HepG2 (cell line): ENCODE measurements at regions not wholly inside any gene's neighbourhood (a gene's known extent, or its start where the extent isn't known, plus 50 kb on each side); places are given as distances from the start of the nearest gene placed in this dataset.
A peak's percentile ranks its signal among the peaks of the same experiment; 100 is the strongest.

ENCODE experiments used
- ATAC-seq: fragments of 200-7000 bp; cut with Tn5 transposase; 3 replicates; pipeline ENCODE4 v1.9.1; 2020; ENCODE audit warnings: mild to moderate bottlenecking, moderate library complexity
- BruUV-seq: library from RNA; stranded (reverse); fragments of 400-500 nt; replicated peaks from 2 replicates; lab custom pipeline; 2021; lab: Mats Ljungman, UMichigan
- CTCF ChIA-PET: fragments of 300-600 bp; formaldehyde crosslinking; extraction: SDS; loops from one replicate; lab custom pipeline; 2021; ENCODE audit warnings: low total read pairs, inconsistent platforms, low intra/inter-chr PET ratio; lab: Yijun Ruan, JAX
- POLR2A ChIA-PET: fragments of 350-600 bp; sonication (Branson Sonifier 250); formaldehyde crosslinking; loops from one replicate; lab custom pipeline; 2020; ENCODE audit warnings: antibody characterized with exemption, inconsistent platforms; lab: Yijun Ruan, JAX
- DNase-seq: peaks from one replicate; pipeline ENCODE4 v3.0.0-alpha.2; 2015; ENCODE audit warnings: low spot score
- FAIRE-seq: peaks from 3 replicates; lab custom pipeline; 2011; peaks lifted over from hg19 to GRCh38; lab: Jason Lieb, UNC
- H2AFZ ChIP-seq: one replicate; pipeline ENCODE4 v1.6.1; 2011; ENCODE audit warnings: low read length, inconsistent platforms
- H3K27ac ChIP-seq: fragments of 300-600 bp; 3 replicates; pipeline ENCODE4 v1.8.0; 2011; ENCODE audit warnings: mixed run types, mild to moderate bottlenecking, mixed read lengths, low read length, inconsistent platforms; ENCODE audit not compliant: insufficient read depth; ENCODE audit errors: extremely low read length
- H3K27me3 ChIP-seq, 2 experiments: fragments of 200-600 bp in 1 of 2; 2 replicates in 1 of 2; 3 replicates in 1 of 2; pipeline versions ENCODE4 v1.6.0 to v1.8.0; 2011; ENCODE audit warnings: low read length in 2 of 2, mild to moderate bottlenecking in 2 of 2, moderate library complexity in 2 of 2, inconsistent platforms in 1 of 2; ENCODE audit not compliant: insufficient read depth in 2 of 2, control insufficient read depth in 1 of 2
- H3K36me3 ChIP-seq, 2 experiments: fragments of 200-600 bp in 1 of 2; replicated peaks in 1 of 2; 2 replicates in 1 of 2; 3 replicates in 1 of 2; pipeline versions ENCODE4 v1.5.1 to v1.8.0; 2011; ENCODE audit warnings: low read length in 2 of 2, inconsistent platforms in 1 of 2; ENCODE audit not compliant: insufficient read depth in 2 of 2, control insufficient read depth in 1 of 2
- H3K4me1 ChIP-seq: 2 replicates; pipeline ENCODE4 v1.5.1; 2012; ENCODE audit warnings: low read length, inconsistent platforms; ENCODE audit not compliant: insufficient read depth
- H3K4me2 ChIP-seq: 2 replicates; pipeline ENCODE4 v1.6.0; 2011; ENCODE audit warnings: low read depth, low read length, inconsistent platforms
- H3K4me3 ChIP-seq, 3 experiments: fragments of 200-600 bp in 1 of 3; sonication (generic), shearing (Covaris generic) in 1 of 3; replicated peaks in 1 of 3; 2 replicates each; pipeline ENCODE4 v1.5.1; 2011 to 2016; ENCODE audit warnings: low read length in 3 of 3, inconsistent platforms in 2 of 3, low read depth in 2 of 3, mild to moderate bottlenecking in 2 of 3, control low read depth in 1 of 3, mixed read lengths in 1 of 3; ENCODE audit not compliant: insufficient read depth in 1 of 3
- H3K79me2 ChIP-seq: one replicate; pipeline ENCODE4 v1.6.1; 2011; ENCODE audit warnings: low read length, inconsistent platforms; ENCODE audit not compliant: insufficient read depth
- H3K9ac ChIP-seq: 2 replicates; pipeline ENCODE4 v1.6.0; 2011; ENCODE audit warnings: mild to moderate bottlenecking, low read depth, low read length, inconsistent platforms; ENCODE audit not compliant: insufficient read depth
- H3K9me3 ChIP-seq: 2 replicates; pipeline ENCODE4 v1.5.1; 2012; ENCODE audit warnings: mild to moderate bottlenecking, low read length
- H4K20me1 ChIP-seq: 2 replicates; pipeline ENCODE4 v1.6.0; 2011; ENCODE audit warnings: inconsistent platforms, mild to moderate bottlenecking, low read length, moderate library complexity; ENCODE audit not compliant: insufficient read depth
- ARID2 ChIP-seq: sonication (generic); formaldehyde crosslinking; IDR thresholded peaks from 2 replicates; pipeline ENCODE4 v1.8.1; 2022; ENCODE audit warnings: mild to moderate bottlenecking, missing genetic modification reagents, borderline replicate concordance
- ARNT2 ChIP-seq: sonication (generic); formaldehyde crosslinking; IDR thresholded peaks from 2 replicates; pipeline ENCODE4 v1.8.0; 2022; ENCODE audit warnings: mild to moderate bottlenecking, low read depth, missing genetic modification reagents, moderate library complexity
- CENPBD1 ChIP-seq: sonication (generic); formaldehyde crosslinking; IDR thresholded peaks from 2 replicates; pipeline ENCODE4 v1.8.0; 2022; ENCODE audit warnings: missing genetic modification reagents, low read depth, mild to moderate bottlenecking, borderline replicate concordance
- CENPT ChIP-seq: sonication (generic); formaldehyde crosslinking; IDR thresholded peaks from 2 replicates; pipeline ENCODE4 v1.8.0; 2022; ENCODE audit warnings: low read depth, mild to moderate bottlenecking, moderate library complexity, missing genetic modification reagents
- FOXA3 ChIP-seq: IDR thresholded peaks from 2 replicates; pipeline ENCODE4 v1.6.1; 2016; ENCODE audit warnings: missing genetic modification reagents, missing compliant biosample characterization
- GATAD2A ChIP-seq: IDR thresholded peaks from 2 replicates; pipeline ENCODE4 v1.6.1; 2016
- NCOA5 ChIP-seq: sonication (generic); formaldehyde crosslinking; IDR thresholded peaks from 2 replicates; pipeline ENCODE4 v1.4.0; 2020; ENCODE audit warnings: missing genetic modification reagents
- PATZ1 ChIP-seq: sonication (generic); formaldehyde crosslinking; IDR thresholded peaks from 2 replicates; pipeline ENCODE4 v1.4.0; 2020; ENCODE audit warnings: missing genetic modification reagents
- PCBP1 ChIP-seq: fragments of 200-400 bp; formaldehyde crosslinking; IDR thresholded peaks from 2 replicates; pipeline ENCODE4 v1.6.1; 2017; ENCODE audit warnings: mild to moderate bottlenecking, low read depth, low read length, borderline replicate concordance
- RARG ChIP-seq: sonication (generic); formaldehyde crosslinking; IDR thresholded peaks from 2 replicates; pipeline ENCODE4 v1.4.0; 2020; ENCODE audit warnings: low read depth, mild to moderate bottlenecking, missing genetic modification reagents
- SRF ChIP-seq: IDR thresholded peaks from 2 replicates; pipeline ENCODE4 v1.6.1; 2011; ENCODE audit warnings: mild to moderate bottlenecking, low read depth, low read length, moderate library complexity
- TCF12 ChIP-seq, 2 experiments: fragments of 450-650 bp in 1 of 2; sonication (generic) in 1 of 2; formaldehyde crosslinking in 1 of 2; IDR thresholded peaks; 2 replicates each; pipeline versions ENCODE4 v1.6.1 to v1.8.0; 2017 to 2022; ENCODE audit warnings: antibody characterized with exemption in 1 of 2, mild to moderate bottlenecking in 1 of 2, missing genetic modification reagents in 1 of 2, moderate library complexity in 1 of 2
- ZNF234 ChIP-seq: sonication (generic); formaldehyde crosslinking; conservative IDR thresholded peaks from 2 replicates; pipeline ENCODE4 v1.5.1; 2020; ENCODE audit warnings: mild to moderate bottlenecking, missing genetic modification reagents
- ZNF329 ChIP-seq: sonication (generic); formaldehyde crosslinking; IDR thresholded peaks from 2 replicates; pipeline ENCODE4 v1.9.0; 2021; ENCODE audit warnings: low read depth, mild to moderate bottlenecking, missing genetic modification reagents
- ZNF337 ChIP-seq: sonication (generic); formaldehyde crosslinking; IDR thresholded peaks from 2 replicates; pipeline ENCODE4 v1.5.1; 2020; ENCODE audit warnings: missing genetic modification reagents, low read depth, mild to moderate bottlenecking, borderline replicate concordance
- ZNF563 ChIP-seq: sonication (generic); formaldehyde crosslinking; IDR thresholded peaks from 2 replicates; pipeline ENCODE4 v1.8.0; 2022; ENCODE audit warnings: mild to moderate bottlenecking, moderate library complexity, missing genetic modification reagents
- ZNF691 ChIP-seq: sonication (generic); formaldehyde crosslinking; IDR thresholded peaks from 2 replicates; pipeline ENCODE4 v1.4.0; 2020; ENCODE audit warnings: missing genetic modification reagents, low read depth, mild to moderate bottlenecking, borderline replicate concordance
- ZSCAN22 ChIP-seq: sonication (generic); formaldehyde crosslinking; IDR thresholded peaks from 2 replicates; pipeline ENCODE4 v1.4.0; 2020; ENCODE audit warnings: mild to moderate bottlenecking, missing genetic modification reagents
- WGBS: methylation state at CpG from one replicate; pipeline ENCODE4 v1.1.6; 2017; ENCODE audit warnings: low lambda C conversion rate; 5-methylcytosine and 5-hydroxymethylcytosine counted together
- in situ Hi-C: cut with HindIII; loops from 2 replicates; pipeline ENCODE4 v1.10.0; 2017; ENCODE audit warnings: low pct_unique_long_range_greater_than_20kb; ENCODE audit not compliant: extremely low pct_ligation_motif_present
- intact Hi-C: fragments of 100-400 bp; cut with micrococcal nuclease; formaldehyde crosslinking; loops from one replicate; pipeline ENCODE4 v1.10.0; 2022; ENCODE audit not compliant: unreplicated experiment

GRCh38 chr3:20604659-20605058 lies 418.7 kb upstream of the SGO1 start:
- Histone ChIP-seq H3K36me3 (no peaks in the 10 kb centered on the region), H3K9ac (no peak overlapping the region), H3K27me3 (no peaks in the 10 kb centered on the region), H3K27ac (no peak overlapping the region), H3K4me1 (no peaks in the 10 kb centered on the region), H3K9me3 (peaks cover 94% of the 10 kb centered on the region), H3K4me3 (no peak overlapping the region), H4K20me1 (no peaks in the 10 kb centered on the region), H3K79me2 (no peaks in the 10 kb centered on the region)
- intact Hi-C loops: no loop called here
- no peak for DNase-seq
- no TSS peak for BruUV-seq
- no peak for FAIRE-seq
- in situ Hi-C loops: no loop called here
- ATAC-seq: no peak
- no peak for TF ChIP-seq ZNF234 (CRISPR knock-in tag)
- TF ChIP-seq PCBP1: no peak
- TF ChIP-seq ARID2 (CRISPR knock-in tag): no peak
- no peak for TF ChIP-seq ZNF563 (CRISPR knock-in tag)
- no peak for TF ChIP-seq ZNF337 (CRISPR knock-in tag)
- no peak for TF ChIP-seq NCOA5 (CRISPR knock-in tag)
- no peak for TF ChIP-seq CENPT (CRISPR knock-in tag)
- TF ChIP-seq ZNF329 (CRISPR knock-in tag): no peak
- no peak for TF ChIP-seq ARNT2 (CRISPR knock-in tag)
- no peak for TF ChIP-seq TCF12 (IDR thresholded peaks at IDR 0.05)
- TF ChIP-seq TCF12 (CRISPR knock-in tag; IDR thresholded peaks at IDR 0.05): no peak
- TF ChIP-seq, all 625 proteins: peak for 0
- CTCF ChIA-PET: no interaction called here
- Histone ChIP-seq H2AFZ (no peak overlapping the region), H3K4me2 (no peak overlapping the region)
- POLR2A ChIA-PET: no interaction called here

- Histone ChIP-seq H3K9ac (no peak overlapping the region), H3K4me2 (peak overlapping the region; percentile 21; the same call in 1 of the 2 replicates), H4K20me1 (no peaks in the 10 kb centered on the region), H3K36me3 (no peaks in the 10 kb centered on the region), H3K27ac (no peak overlapping the region), H3K79me2 (no peaks in the 10 kb centered on the region), H2AFZ (no peak overlapping the region), H3K4me3 (no peak overlapping the region), H3K27me3 (no peaks in the 10 kb centered on the region), H3K9me3 (peaks cover 39% of the 10 kb centered on the region), H3K4me1 (peaks cover 20% of the 10 kb centered on the region)
- 17% methylated on average over 4 of the region's 5 CpGs for WGBS
- CTCF ChIA-PET: no interaction called here
- intact Hi-C loops: no loop called here
- in situ Hi-C loops: no loop called here
- FAIRE-seq (no peak), DNase-seq (peak; percentile 47), ATAC-seq (peak; percentile 50)
- POLR2A ChIA-PET: no interaction called here
- no TSS peak for BruUV-seq
- no peak for TF ChIP-seq SRF
- no peak for TF ChIP-seq ZSCAN22
- TF ChIP-seq ZNF691: no peak
- TF ChIP-seq RARG (CRISPR knock-in tag): no peak
- no peak for TF ChIP-seq GATAD2A (CRISPR knock-in tag)
- no peak for TF ChIP-seq CENPBD1 (CRISPR knock-in tag)
- peak; percentile 24; the same call in 1 of the 2 replicates for TF ChIP-seq FOXA3 (CRISPR knock-in tag)
- TF ChIP-seq PATZ1 (CRISPR knock-in tag): peak; percentile 55; the same call in 1 of the 2 replicates
These were observed 403.3 kb upstream of the SGO1 start for GRCh38 chr3:20589275-20589674.
